ENCODE measurements at regions not wholly inside any gene's neighbourhood (a gene's known extent, or its start where the extent isn't known, plus 50 kb on each side); places are given as distances from the start of the nearest gene placed in this dataset.

DNA sequence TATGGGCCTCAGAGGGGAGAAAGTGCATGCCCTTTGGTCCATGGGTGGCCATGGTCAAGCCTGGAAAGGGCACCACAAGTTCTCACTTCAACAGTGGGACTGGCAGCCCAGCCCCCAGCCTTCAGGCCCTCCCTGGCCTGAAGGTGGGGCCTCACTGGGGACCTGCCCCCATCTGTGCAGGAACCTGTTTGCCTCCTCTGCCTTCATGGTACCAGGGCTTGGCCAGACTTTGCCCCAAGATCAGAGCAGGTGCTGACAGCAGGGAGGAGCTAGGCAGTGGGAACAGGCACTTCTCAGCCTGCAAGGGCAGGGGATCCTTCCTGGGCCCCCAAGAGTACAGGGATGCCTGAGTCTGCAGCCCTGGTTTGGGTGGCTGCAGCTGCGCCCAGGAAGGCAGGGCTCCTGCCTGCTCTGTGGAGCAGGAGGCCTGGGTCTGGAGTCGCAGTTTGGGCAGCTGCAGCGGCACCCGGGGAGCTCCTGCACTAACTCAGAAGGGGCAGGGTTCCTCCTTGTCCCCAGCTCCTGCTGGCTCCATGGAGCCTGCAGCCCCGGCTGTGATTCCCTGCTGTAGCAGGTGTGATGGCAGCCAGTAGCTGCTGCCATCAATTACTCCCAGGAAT lies 460.1 kb upstream of the NCAM2 start:
- DNase-seq (ENCODE audit: low read depth), result no peak
- no peaks in the 10 kb centered on the region for H3K27me3 ChIP-seq (ENCODE audit: control insufficient read depth, insufficient read depth, low read length)
- H3K36me3 ChIP-seq (ENCODE audit: control insufficient read depth, insufficient read depth, low read length), result no peaks in the 10 kb centered on the region
- H3K4me3 ChIP-seq (ENCODE audit: low read depth, low read length), result no peak overlapping the region
- TF ChIP-seq, protein P1, sequence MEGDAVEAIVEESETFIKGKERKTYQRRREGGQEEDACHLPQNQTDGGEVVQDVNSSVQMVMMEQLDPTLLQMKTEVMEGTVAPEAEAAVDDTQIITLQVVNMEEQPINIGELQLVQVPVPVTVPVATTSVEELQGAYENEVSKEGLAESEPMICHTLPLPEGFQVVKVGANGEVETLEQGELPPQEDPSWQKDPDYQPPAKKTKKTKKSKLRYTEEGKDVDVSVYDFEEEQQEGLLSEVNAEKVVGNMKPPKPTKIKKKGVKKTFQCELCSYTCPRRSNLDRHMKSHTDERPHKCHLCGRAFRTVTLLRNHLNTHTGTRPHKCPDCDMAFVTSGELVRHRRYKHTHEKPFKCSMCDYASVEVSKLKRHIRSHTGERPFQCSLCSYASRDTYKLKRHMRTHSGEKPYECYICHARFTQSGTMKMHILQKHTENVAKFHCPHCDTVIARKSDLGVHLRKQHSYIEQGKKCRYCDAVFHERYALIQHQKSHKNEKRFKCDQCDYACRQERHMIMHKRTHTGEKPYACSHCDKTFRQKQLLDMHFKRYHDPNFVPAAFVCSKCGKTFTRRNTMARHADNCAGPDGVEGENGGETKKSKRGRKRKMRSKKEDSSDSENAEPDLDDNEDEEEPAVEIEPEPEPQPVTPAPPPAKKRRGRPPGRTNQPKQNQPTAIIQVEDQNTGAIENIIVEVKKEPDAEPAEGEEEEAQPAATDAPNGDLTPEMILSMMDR (IDR thresholded peaks at IDR 0.05; ENCODE audit: insufficient read depth, low read length, poor library complexity, severe bottlenecking), result no peak

DNA sequence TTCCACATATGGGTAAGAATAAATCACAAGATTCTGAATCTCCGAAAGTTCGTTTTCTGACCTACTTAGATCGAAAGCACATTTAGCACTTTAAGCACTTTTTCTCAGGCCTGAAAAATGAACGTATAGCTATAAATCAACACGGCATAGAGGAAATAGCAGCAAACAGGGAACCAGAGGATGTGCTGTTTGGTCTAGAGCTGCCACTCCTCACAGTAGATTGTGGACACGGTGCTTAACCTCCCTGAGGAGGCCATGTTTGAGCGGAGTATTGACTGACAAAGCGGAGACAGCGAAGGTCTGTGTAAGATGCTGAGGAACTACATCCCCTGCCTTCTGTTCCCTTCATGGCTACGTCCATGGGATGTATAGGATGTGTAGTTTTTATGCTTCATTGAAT lies 452.8 kb upstream of the NCAM2 start:
- no peak for DNase-seq (ENCODE audit: low read depth)
- Histone ChIP-seq H3K36me3 (ENCODE audit: control insufficient read depth, insufficient read depth, low read length) (no peaks in the 10 kb centered on the region), H3K4me3 (ENCODE audit: low read depth, low read length) (no peak overlapping the region), H3K27me3 (ENCODE audit: control insufficient read depth, insufficient read depth, low read length) (no peaks in the 10 kb centered on the region)
- TF ChIP-seq, protein P1 (IDR thresholded peaks at IDR 0.05; ENCODE audit: insufficient read depth, low read length, poor library complexity, severe bottlenecking), result no peak

DNA sequence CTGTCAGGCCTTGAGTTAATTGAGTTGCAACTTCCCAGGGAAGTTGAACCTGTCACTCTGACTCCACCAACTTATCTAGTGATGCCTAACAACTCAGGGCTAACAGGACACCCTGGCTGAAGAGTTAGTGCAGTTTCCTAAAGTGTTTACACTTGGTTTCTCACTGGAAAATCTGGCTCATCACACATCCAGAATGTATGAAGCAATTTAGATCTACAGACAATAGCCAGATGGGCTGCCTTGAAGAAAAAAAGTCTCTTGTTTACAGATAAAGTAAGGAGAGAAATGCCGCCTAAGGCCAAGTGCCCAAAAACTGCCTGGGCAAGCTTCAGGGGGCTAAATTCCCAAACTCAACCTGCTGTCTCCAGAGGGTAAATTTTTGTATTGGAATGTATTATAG lies 446.3 kb upstream of the NCAM2 start:
- H3K36me3 ChIP-seq (ENCODE audit: control insufficient read depth, insufficient read depth, low read length), result no peaks in the 10 kb centered on the region
- H3K4me3 ChIP-seq (ENCODE audit: low read depth, low read length), result no peak overlapping the region
- DNase-seq (ENCODE audit: low read depth), result no peak
- no peaks in the 10 kb centered on the region for H3K27me3 ChIP-seq (ENCODE audit: control insufficient read depth, insufficient read depth, low read length)
- TF ChIP-seq, protein P1 (IDR thresholded peaks at IDR 0.05; ENCODE audit: insufficient read depth, low read length, poor library complexity, severe bottlenecking), result no peak

DNA sequence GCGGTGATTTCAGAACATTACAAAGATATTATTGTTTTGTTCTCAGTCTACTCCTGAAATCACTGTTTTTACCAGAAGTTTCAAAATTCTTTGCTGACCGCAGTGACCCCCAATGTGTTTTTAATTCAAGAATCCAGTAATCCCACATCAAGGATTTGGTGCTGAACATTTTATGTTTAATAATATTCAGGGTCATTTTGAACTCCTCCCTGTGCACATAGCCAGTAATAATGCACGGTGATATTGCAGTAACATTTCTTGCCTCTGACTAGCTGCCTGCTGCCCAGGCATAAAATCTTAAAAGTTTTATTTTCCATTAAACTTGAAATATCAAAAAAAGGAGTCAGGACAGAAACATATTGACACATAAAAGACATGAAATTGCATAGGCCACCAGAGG lies 443.4 kb upstream of the NCAM2 start:
- Histone ChIP-seq H3K27me3 (ENCODE audit: control insufficient read depth, insufficient read depth, low read length) (no peaks in the 10 kb centered on the region), H3K36me3 (ENCODE audit: control insufficient read depth, insufficient read depth, low read length) (no peaks in the 10 kb centered on the region), H3K4me3 (ENCODE audit: low read depth, low read length) (no peak overlapping the region)
- no peak for DNase-seq (ENCODE audit: low read depth)
- TF ChIP-seq, protein P1 (IDR thresholded peaks at IDR 0.05; ENCODE audit: insufficient read depth, low read length, poor library complexity, severe bottlenecking), result no peak

DNA sequence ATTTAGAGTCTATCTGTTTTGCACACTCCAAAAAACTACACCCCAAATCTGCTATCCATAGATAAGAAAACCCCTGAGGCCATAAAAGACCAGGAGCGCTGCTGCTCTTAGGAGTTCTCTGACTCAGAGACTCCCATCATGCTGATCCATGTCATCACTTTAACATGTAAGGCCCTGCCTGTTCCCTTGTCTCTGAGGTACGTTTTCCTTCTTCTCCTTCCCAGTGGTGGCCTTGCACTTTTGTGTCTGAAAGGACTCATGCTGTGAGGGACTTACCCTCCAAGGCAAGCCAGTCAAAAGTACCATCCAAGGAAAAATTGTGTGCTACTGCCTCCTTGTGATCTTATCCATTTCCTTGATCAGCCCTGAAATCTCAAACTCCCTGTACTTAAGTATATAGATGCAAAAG lies 427.4 kb upstream of the NCAM2 start:
- no peak for DNase-seq (ENCODE audit: low read depth)
- no peaks in the 10 kb centered on the region for H3K36me3 ChIP-seq (ENCODE audit: control insufficient read depth, insufficient read depth, low read length)
- no peaks in the 10 kb centered on the region for H3K27me3 ChIP-seq (ENCODE audit: control insufficient read depth, insufficient read depth, low read length)
- TF ChIP-seq, protein P1 (IDR thresholded peaks at IDR 0.05; ENCODE audit: insufficient read depth, low read length, poor library complexity, severe bottlenecking), result no peak
- H3K4me3 ChIP-seq (ENCODE audit: low read depth, low read length), result no peak overlapping the region

DNA sequence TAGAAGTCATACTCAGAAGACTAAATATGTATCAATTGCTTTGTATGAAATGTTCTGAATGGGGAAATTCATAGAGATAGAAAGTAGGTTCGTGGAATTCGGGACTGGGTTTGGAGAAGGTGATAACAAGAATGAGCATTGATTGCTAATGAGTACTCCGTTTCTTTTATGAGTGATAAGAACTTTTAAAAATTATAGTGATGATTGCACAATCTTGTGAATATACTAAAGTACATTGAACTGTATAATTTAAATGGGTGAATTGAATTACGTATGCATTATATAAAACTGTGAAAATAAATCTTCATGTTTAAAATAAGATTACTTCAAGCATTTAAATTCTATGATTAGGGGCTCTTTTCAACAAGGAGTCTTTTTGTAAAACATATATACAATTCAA lies 425.6 kb upstream of the NCAM2 start:
- DNase-seq (ENCODE audit: low read depth), result no peak
- Histone ChIP-seq H3K36me3 (ENCODE audit: control insufficient read depth, insufficient read depth, low read length) (no peaks in the 10 kb centered on the region), H3K27me3 (ENCODE audit: control insufficient read depth, insufficient read depth, low read length) (no peaks in the 10 kb centered on the region), H3K4me3 (ENCODE audit: low read depth, low read length) (no peak overlapping the region)
- TF ChIP-seq, protein P1 (IDR thresholded peaks at IDR 0.05; ENCODE audit: insufficient read depth, low read length, poor library complexity, severe bottlenecking), result no peak
